ENCODE measurements at regions not wholly inside any gene's neighbourhood (a gene's known extent, or its start where the extent isn't known, plus 50 kb on each side); places are given as distances from the start of the nearest gene placed in this dataset.

DNA sequence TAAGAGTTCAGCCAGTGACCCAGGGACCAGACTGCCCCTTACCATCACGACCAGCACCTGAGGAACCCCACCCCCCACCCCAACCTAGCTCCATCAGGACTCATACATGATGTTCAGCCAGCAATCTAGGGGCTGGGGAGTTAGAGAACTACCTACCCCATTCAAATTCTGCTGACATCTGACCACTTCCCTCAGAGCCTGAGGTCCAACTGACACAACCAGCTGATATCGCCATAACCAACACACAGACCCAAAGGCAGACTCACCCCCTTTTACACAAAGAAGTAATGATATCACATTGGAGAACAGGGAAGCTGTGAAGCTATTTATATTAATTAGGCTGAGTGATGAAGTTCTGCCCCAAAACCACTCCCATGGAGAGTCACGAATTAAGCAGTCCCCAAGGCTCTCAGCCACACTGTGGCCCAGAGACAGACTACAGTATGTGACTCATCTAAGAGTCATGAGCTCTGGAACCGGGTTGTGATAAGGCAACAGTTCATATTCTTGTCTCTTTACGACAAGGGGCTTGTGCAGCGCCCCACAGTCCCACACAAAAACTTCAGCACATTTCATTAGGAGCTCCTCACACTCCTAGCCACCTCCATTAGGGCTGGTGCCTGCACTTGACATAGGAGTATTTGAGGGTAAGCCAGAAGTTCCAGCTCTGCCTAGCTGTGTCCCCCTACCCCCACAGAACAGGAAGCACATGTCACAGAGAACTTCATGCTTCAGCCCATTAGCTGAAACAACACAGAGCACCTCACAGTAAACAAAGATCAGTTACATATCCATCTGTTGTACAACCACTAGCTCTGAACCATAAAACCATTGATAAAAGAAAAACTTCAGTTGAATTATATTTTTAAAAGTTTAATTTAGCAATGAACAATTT is 184.7 kb upstream of the ZCCHC13 start:
- no peak overlapping the region for H3K4me2 ChIP-seq

DNA sequence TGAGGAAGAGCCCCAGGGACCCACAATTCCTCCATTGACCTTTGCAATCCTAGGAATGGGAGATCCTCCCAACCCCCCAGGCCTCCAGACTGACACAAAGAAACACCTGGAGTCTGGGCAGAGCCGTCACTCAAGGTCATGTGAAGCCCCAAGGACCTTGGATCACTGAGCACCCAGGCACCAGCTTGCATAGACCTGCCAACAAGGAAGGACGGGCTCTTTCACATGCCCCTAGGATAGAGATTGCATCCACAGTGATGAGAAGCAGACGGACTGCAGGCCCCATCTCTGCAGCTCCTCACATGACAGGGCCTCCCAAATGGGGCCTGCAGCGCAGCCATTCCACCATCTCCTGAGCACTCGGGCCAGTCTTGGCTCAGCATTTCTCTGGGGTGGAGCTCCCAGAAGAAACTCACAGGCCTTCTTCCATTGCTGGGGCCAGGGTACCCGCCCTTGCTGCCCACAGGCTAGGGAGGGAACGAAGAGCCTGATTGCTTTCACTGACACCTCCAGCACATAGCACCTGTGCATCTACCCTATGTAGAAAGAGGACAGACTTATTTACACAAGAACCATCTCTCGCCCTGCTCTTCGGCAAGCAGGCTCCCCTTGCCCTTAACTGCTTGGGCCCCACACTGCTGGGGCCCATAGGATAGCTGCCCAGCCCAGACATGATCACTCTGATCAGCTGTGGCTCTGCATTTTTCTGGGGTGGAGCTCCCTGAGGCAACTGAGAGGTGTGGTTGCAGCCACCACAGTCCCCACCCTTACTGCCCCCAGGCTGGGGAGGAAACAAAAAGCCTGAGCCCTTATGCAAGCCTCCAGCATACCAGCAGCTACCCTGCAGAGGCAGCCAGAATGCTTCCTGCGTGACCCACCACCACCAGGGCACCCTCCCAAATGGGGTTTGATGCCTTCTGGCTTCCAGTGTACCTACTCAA is 185.7 kb upstream of the ZCCHC13 start:
- H3K9me2 ChIP-seq (replicated peaks; ENCODE audit: insufficient read depth) = no peaks in the 10 kb centered on the region
- no peak overlapping the region for H3K4me2 ChIP-seq
- H3K27ac ChIP-seq = no peak overlapping the region
- no peaks in the 10 kb centered on the region for H3K9me3 ChIP-seq (ENCODE audit: low read depth)
- no peaks in the 10 kb centered on the region for H3K79me2 ChIP-seq
- TF ChIP-seq, protein P1, sequence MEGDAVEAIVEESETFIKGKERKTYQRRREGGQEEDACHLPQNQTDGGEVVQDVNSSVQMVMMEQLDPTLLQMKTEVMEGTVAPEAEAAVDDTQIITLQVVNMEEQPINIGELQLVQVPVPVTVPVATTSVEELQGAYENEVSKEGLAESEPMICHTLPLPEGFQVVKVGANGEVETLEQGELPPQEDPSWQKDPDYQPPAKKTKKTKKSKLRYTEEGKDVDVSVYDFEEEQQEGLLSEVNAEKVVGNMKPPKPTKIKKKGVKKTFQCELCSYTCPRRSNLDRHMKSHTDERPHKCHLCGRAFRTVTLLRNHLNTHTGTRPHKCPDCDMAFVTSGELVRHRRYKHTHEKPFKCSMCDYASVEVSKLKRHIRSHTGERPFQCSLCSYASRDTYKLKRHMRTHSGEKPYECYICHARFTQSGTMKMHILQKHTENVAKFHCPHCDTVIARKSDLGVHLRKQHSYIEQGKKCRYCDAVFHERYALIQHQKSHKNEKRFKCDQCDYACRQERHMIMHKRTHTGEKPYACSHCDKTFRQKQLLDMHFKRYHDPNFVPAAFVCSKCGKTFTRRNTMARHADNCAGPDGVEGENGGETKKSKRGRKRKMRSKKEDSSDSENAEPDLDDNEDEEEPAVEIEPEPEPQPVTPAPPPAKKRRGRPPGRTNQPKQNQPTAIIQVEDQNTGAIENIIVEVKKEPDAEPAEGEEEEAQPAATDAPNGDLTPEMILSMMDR (IDR thresholded peaks at IDR 0.05; ENCODE audit: poor library complexity) = no peak
- no peak for TF ChIP-seq EZH2 (IDR thresholded peaks at IDR 0.05; ENCODE audit: borderline replicate concordance)
- no peak for TF ChIP-seq EZH2phosphoT487 (IDR thresholded peaks at IDR 0.05; ENCODE audit: low read depth, severe bottlenecking, unreplicated experiment)
- no peak overlapping the region for H2AFZ ChIP-seq
- no peak for DNase-seq (ENCODE audit: low spot score)
- no peaks in the 10 kb centered on the region for H3K36me3 ChIP-seq (replicated peaks; ENCODE audit: insufficient read depth, low read depth)
- no peaks in the 10 kb centered on the region for H3K27me3 ChIP-seq
- no peak overlapping the region for H3K4me3 ChIP-seq
- WGBS (ENCODE audit: low lambda C conversion rate, missing lambda C conversion rate) = 76% methylated on average over 10 of the region's 10 CpGs
- no peaks in the 10 kb centered on the region for H4K20me1 ChIP-seq (ENCODE audit: insufficient read depth, poor library complexity, severe bottlenecking)
- no peaks in the 10 kb centered on the region for H3K4me1 ChIP-seq (ENCODE audit: insufficient read depth)

More for the DNA sequence above, 184.7 kb upstream of the ZCCHC13 start:
- Histone ChIP-seq H3K9me3 (ENCODE audit: low read depth) (no peaks in the 10 kb centered on the region), H3K9me2 (replicated peaks; ENCODE audit: insufficient read depth) (no peaks in the 10 kb centered on the region), H3K27ac (no peak overlapping the region), H3K79me2 (no peaks in the 10 kb centered on the region), H3K36me3 (replicated peaks; ENCODE audit: insufficient read depth, low read depth) (no peaks in the 10 kb centered on the region), H3K4me1 (ENCODE audit: insufficient read depth) (no peaks in the 10 kb centered on the region), H3K27me3 (no peaks in the 10 kb centered on the region), H4K20me1 (ENCODE audit: insufficient read depth, poor library complexity, severe bottlenecking) (no peaks in the 10 kb centered on the region), H2AFZ (no peak overlapping the region), H3K4me3 (no peak overlapping the region)
- DNase-seq (ENCODE audit: low spot score) = no peak
- WGBS (ENCODE audit: low lambda C conversion rate, missing lambda C conversion rate) = 52% methylated on average over 6 of the region's 6 CpGs
- TF ChIP-seq, protein P1 (IDR thresholded peaks at IDR 0.05; ENCODE audit: poor library complexity) = no peak
- TF ChIP-seq EZH2 (IDR thresholded peaks at IDR 0.05; ENCODE audit: borderline replicate concordance) (no peak), EZH2phosphoT487 (IDR thresholded peaks at IDR 0.05; ENCODE audit: low read depth, severe bottlenecking, unreplicated experiment) (no peak)

DNA sequence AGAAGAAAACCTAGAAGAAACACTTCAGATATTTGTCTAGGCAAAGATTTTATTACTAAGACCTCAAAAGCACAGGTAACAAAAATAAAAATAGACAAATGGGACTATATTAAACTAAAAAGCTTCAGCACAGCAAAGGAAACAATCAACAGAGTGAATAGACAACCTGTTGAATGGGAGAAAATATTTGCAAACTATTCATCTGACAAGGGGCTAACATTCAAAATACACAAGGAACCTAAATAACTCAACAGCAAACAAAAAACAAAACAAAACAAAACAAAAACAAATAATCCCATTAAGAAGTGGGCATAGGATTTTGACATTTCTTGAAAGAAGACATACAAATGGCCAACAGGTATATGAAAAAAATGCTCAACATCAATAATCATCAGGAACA is 192.7 kb upstream of the ZCCHC13 start:
- H3K9me3 ChIP-seq (ENCODE audit: low read depth) = peaks cover 14% of the 10 kb centered on the region
- H4K20me1 ChIP-seq (ENCODE audit: insufficient read depth, poor library complexity, severe bottlenecking) = no peaks in the 10 kb centered on the region
- no peak for DNase-seq (ENCODE audit: low spot score)
- H3K36me3 ChIP-seq (replicated peaks; ENCODE audit: insufficient read depth, low read depth) = no peaks in the 10 kb centered on the region
- H3K27me3 ChIP-seq = no peaks in the 10 kb centered on the region
- no peaks in the 10 kb centered on the region for H3K4me1 ChIP-seq (ENCODE audit: insufficient read depth)
- no peak overlapping the region for H2AFZ ChIP-seq
- TF ChIP-seq EZH2 (IDR thresholded peaks at IDR 0.05; ENCODE audit: borderline replicate concordance) = no peak
- no peak for TF ChIP-seq EZH2phosphoT487 (IDR thresholded peaks at IDR 0.05; ENCODE audit: low read depth, severe bottlenecking, unreplicated experiment)
- TF ChIP-seq, protein P1 (IDR thresholded peaks at IDR 0.05; ENCODE audit: poor library complexity) = no peak
- H3K9me2 ChIP-seq (replicated peaks; ENCODE audit: insufficient read depth) = no peaks in the 10 kb centered on the region
- no peaks in the 10 kb centered on the region for H3K79me2 ChIP-seq
- H3K27ac ChIP-seq = no peak overlapping the region
- no peak overlapping the region for H3K4me3 ChIP-seq
- no peak overlapping the region for H3K4me2 ChIP-seq

All from hepatocyte (in vitro differentiated cells).